Neural progenitor cell (in vitro differentiated cells): ENCODE measurements at regions not wholly inside any gene's neighbourhood (a gene's known extent, or its start where the extent isn't known, plus 50 kb on each side); places are given as distances from the start of the nearest gene placed in this dataset.

Experiments used
- CTCF ChIP-seq: fragments of 200-600 bp; sonication (generic); IDR thresholded peaks from 2 replicates; pipeline ENCODE4 v1.5.1; 2017; ENCODE audit warnings: antibody characterized with exemption, mild to moderate bottlenecking
- EZH2 ChIP-seq: fragments of 200-600 bp; sonication (generic); IDR thresholded peaks from 2 replicates; pipeline ENCODE4 v1.6.1; 2017; ENCODE audit warnings: antibody characterized with exemption, mild to moderate bottlenecking, moderate library complexity
- EZH2phosphoT487 ChIP-seq: fragments of 200-600 bp; sonication (generic); IDR thresholded peaks from 2 replicates; pipeline ENCODE4 v1.6.1; 2017; ENCODE audit warnings: antibody characterized with exemption

GRCh38 chrX:111020283-111020682, 75.7 kb upstream of the PAK3 start:
- TF ChIP-seq EZH2phosphoT487 (no peak), CTCF (no peak), EZH2 (no peak)
